ENCODE measurements at regions not wholly inside any gene's neighbourhood (a gene's known extent, or its start where the extent isn't known, plus 50 kb on each side); places are given as distances from the start of the nearest gene placed in this dataset.

GRCh38 chr4:34800953-34801352 lies 1443.4 kb downstream of the ARAP2 start:
- no peak overlapping the region for H3K27ac ChIP-seq
- TF ChIP-seq CTCF (IDR thresholded peaks at IDR 0.05) (no peak), ZFX (IDR thresholded peaks at IDR 0.05; ENCODE audit: borderline replicate concordance) (no peak)

GRCh38 chr4:34814266-34814665 lies 1430.0 kb downstream of the ARAP2 start:
- no peak overlapping the region for H3K27ac ChIP-seq
- TF ChIP-seq ZFX (IDR thresholded peaks at IDR 0.05; ENCODE audit: borderline replicate concordance) (no peak), CTCF (IDR thresholded peaks at IDR 0.05) (no peak)

GRCh38 chr4:34824515-34824914 lies 1419.8 kb downstream of the ARAP2 start:
- TF ChIP-seq ZFX (IDR thresholded peaks at IDR 0.05; ENCODE audit: borderline replicate concordance): no peak
- no peak for TF ChIP-seq CTCF (IDR thresholded peaks at IDR 0.05)
- no peak overlapping the region for H3K27ac ChIP-seq

GRCh38 chr4:34826660-34827059 lies 1417.7 kb downstream of the ARAP2 start:
- H3K27ac ChIP-seq: no peak overlapping the region
- TF ChIP-seq CTCF (IDR thresholded peaks at IDR 0.05) (no peak), ZFX (IDR thresholded peaks at IDR 0.05; ENCODE audit: borderline replicate concordance) (no peak)

- no peak overlapping the region for H3K27ac ChIP-seq
- TF ChIP-seq CTCF (IDR thresholded peaks at IDR 0.05) (no peak), ZFX (IDR thresholded peaks at IDR 0.05; ENCODE audit: borderline replicate concordance) (no peak)
These were observed 1398.4 kb downstream of the ARAP2 start for GRCh38 chr4:34845926-34846325.

DNA sequence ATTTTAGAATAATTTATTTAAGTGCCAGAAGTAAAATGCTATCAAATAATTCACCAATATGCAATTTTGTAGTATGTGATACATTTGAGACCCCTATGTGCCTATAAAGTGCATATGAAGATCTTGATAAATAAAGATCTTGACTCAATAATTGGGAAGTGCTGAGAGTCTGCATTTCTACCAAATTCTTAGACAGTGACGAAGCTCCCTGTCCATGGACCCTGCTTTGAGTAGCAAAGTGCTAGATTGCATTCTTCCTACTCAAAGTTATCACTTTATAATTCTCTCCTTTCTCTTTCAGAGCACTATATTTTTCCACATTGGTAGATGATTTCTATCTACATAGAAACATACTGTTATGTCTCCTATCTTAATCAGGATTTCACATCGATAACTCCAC lies 1393.9 kb downstream of the ARAP2 start:
- H3K27ac ChIP-seq: no peak overlapping the region
- TF ChIP-seq ZFX (IDR thresholded peaks at IDR 0.05; ENCODE audit: borderline replicate concordance): no peak
- no peak for TF ChIP-seq CTCF (IDR thresholded peaks at IDR 0.05)

DNA sequence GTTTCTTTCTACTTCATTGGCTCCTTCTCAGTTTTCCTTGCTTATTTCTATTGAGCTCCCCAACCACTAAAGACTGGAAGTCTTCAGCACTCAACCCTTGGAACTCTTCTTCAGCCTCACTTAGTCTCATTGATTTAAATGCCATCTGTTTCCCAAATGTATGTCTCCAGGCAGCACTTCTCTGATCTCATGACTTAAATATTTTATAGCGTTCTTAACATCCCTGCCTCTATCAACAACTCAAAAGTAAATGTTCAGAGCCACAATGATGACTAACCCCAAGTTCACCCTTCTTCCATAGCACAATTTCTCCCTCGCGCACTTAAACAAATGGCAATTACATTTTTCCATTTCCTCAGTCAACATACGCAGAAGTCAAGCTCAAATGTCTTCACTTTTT lies 1393.3 kb downstream of the ARAP2 start:
- H3K27ac ChIP-seq: no peak overlapping the region
- TF ChIP-seq CTCF (IDR thresholded peaks at IDR 0.05) (no peak), ZFX (IDR thresholded peaks at IDR 0.05; ENCODE audit: borderline replicate concordance) (no peak)

All from 22Rv1 (cell line).